ENCODE measurements at regions not wholly inside any gene's neighbourhood (a gene's known extent, or its start where the extent isn't known, plus 50 kb on each side); places are given as distances from the start of the nearest gene placed in this dataset.
"Not testable (repeated sequence)": the region's sequence is repeated elsewhere in the genome, so short reads cannot be mapped to it uniquely, and the experiment has no call there.

- Mint-ChIP-seq H3K36me3 (ENCODE audit: insufficient read depth) (no peaks in the 10 kb centered on the region), H3K27me3 (ENCODE audit: low read depth) (peaks cover 2% of the 10 kb centered on the region), H3K4me1 (ENCODE audit: low read depth) (no peaks in the 10 kb centered on the region), H3K4me3 (no peak overlapping the region), H3K9me3 (no peaks in the 10 kb centered on the region)
- ATAC-seq, result no peak
- no peak for DNase-seq
Measured at GRCh38 chr11:82056450-82056849, 677.2 kb downstream of the FAM181B start.

- peaks cover 5% of the 10 kb centered on the region for H3K9me3 Mint-ChIP-seq
- DNase-seq, result no peak
- no peaks in the 10 kb centered on the region for H3K36me3 Mint-ChIP-seq (ENCODE audit: insufficient read depth)
- H3K4me1 Mint-ChIP-seq (ENCODE audit: low read depth), result no peaks in the 10 kb centered on the region
- no peak overlapping the region for H3K4me3 Mint-ChIP-seq
- ATAC-seq, result no peak
- peaks cover 8% of the 10 kb centered on the region for H3K27me3 Mint-ChIP-seq (ENCODE audit: low read depth)
Measured at GRCh38 chr11:82049199-82049598, 684.5 kb downstream of the FAM181B start.

- peaks cover 5% of the 10 kb centered on the region for H3K9me3 Mint-ChIP-seq
- DNase-seq, result no peak
Measured at GRCh38 chr11:82047200-82047599, 686.5 kb downstream of the FAM181B start.

GRCh38 chr11:82046778-82047177 is 686.9 kb downstream of the FAM181B start:
- Mint-ChIP-seq H3K27me3 (ENCODE audit: low read depth) (peaks cover 6% of the 10 kb centered on the region), H3K36me3 (ENCODE audit: insufficient read depth) (no peaks in the 10 kb centered on the region), H3K4me1 (ENCODE audit: low read depth) (no peaks in the 10 kb centered on the region), H3K9me3 (peaks cover 5% of the 10 kb centered on the region), H3K4me3 (no peak overlapping the region)
- DNase-seq (no peak), ATAC-seq (no peak)

More at GRCh38 chr11:82047200-82047599, 686.5 kb downstream of the FAM181B start:
- H3K4me1 Mint-ChIP-seq (ENCODE audit: low read depth), result no peaks in the 10 kb centered on the region
- no peak overlapping the region for H3K4me3 Mint-ChIP-seq
- peaks cover 6% of the 10 kb centered on the region for H3K27me3 Mint-ChIP-seq (ENCODE audit: low read depth)
- ATAC-seq, result no peak
- no peaks in the 10 kb centered on the region for H3K36me3 Mint-ChIP-seq (ENCODE audit: insufficient read depth)

- DNase-seq (no peak), ATAC-seq (peak; percentile 66 to 78)
- Mint-ChIP-seq H3K9me3 (peaks cover 5% of the 10 kb centered on the region), H3K27me3 (ENCODE audit: low read depth) (peaks cover 6% of the 10 kb centered on the region), H3K4me3 (no peak overlapping the region), H3K4me1 (ENCODE audit: low read depth) (no peaks in the 10 kb centered on the region), H3K36me3 (ENCODE audit: insufficient read depth) (no peaks in the 10 kb centered on the region)
Measured at GRCh38 chr11:82045748-82046457, 687.8 kb downstream of the FAM181B start.

- DNase-seq (no peak), ATAC-seq (no peak)
- H3K4me1 Mint-ChIP-seq (ENCODE audit: low read depth), result no peaks in the 10 kb centered on the region
- no peak overlapping the region for H3K4me3 Mint-ChIP-seq
- peaks cover 5% of the 10 kb centered on the region for H3K9me3 Mint-ChIP-seq
- H3K36me3 Mint-ChIP-seq (ENCODE audit: insufficient read depth), result no peaks in the 10 kb centered on the region
- peaks cover 2% of the 10 kb centered on the region for H3K27me3 Mint-ChIP-seq (ENCODE audit: low read depth)
Measured at GRCh38 chr11:82043316-82043715, 690.3 kb downstream of the FAM181B start.

- Mint-ChIP-seq H3K4me1 (ENCODE audit: low read depth) (no peaks in the 10 kb centered on the region), H3K27me3 (ENCODE audit: low read depth) (peaks cover 2% of the 10 kb centered on the region), H3K4me3 (no peak overlapping the region), H3K9me3 (peaks cover 5% of the 10 kb centered on the region), H3K36me3 (ENCODE audit: insufficient read depth) (no peaks in the 10 kb centered on the region)
- DNase-seq, result no peak
- ATAC-seq, result no peak
Measured at GRCh38 chr11:82041764-82042163, 691.9 kb downstream of the FAM181B start.

- Mint-ChIP-seq H3K4me1 (ENCODE audit: low read depth) (no peaks in the 10 kb centered on the region), H3K27me3 (ENCODE audit: low read depth) (no peaks in the 10 kb centered on the region), H3K4me3 (no peak overlapping the region), H3K9me3 (no peaks in the 10 kb centered on the region), H3K36me3 (ENCODE audit: insufficient read depth) (no peaks in the 10 kb centered on the region)
- ATAC-seq, result no peak
- DNase-seq, result no peak
Measured at GRCh38 chr11:82038154-82038553, 695.5 kb downstream of the FAM181B start.

GRCh38 chr11:82034527-82034926 is 699.1 kb downstream of the FAM181B start:
- H3K4me3 Mint-ChIP-seq, result no peak overlapping the region
- H3K9me3 Mint-ChIP-seq, result no peaks in the 10 kb centered on the region
- peaks cover 2% of the 10 kb centered on the region for H3K27me3 Mint-ChIP-seq (ENCODE audit: low read depth)
- no peaks in the 10 kb centered on the region for H3K36me3 Mint-ChIP-seq (ENCODE audit: insufficient read depth)
- no peaks in the 10 kb centered on the region for H3K4me1 Mint-ChIP-seq (ENCODE audit: low read depth)
- ATAC-seq (no peak), DNase-seq (no peak)

GRCh38 chr11:82027335-82027734 is 706.3 kb downstream of the FAM181B start:
- not testable (repeated sequence) for H3K36me3 Mint-ChIP-seq (ENCODE audit: insufficient read depth); H3K27me3 Mint-ChIP-seq (ENCODE audit: low read depth); ATAC-seq; H3K4me3 Mint-ChIP-seq; H3K9me3 Mint-ChIP-seq; H3K4me1 Mint-ChIP-seq (ENCODE audit: low read depth); DNase-seq

- H3K9me3 Mint-ChIP-seq, result no peaks in the 10 kb centered on the region
- H3K36me3 Mint-ChIP-seq (ENCODE audit: insufficient read depth), result no peaks in the 10 kb centered on the region
- H3K4me3 Mint-ChIP-seq, result no peak overlapping the region
- no peaks in the 10 kb centered on the region for H3K27me3 Mint-ChIP-seq (ENCODE audit: low read depth)
- no peak for DNase-seq
- ATAC-seq, result no peak
- no peaks in the 10 kb centered on the region for H3K4me1 Mint-ChIP-seq (ENCODE audit: low read depth)
Measured at GRCh38 chr11:82024760-82025159, 708.9 kb downstream of the FAM181B start.

- Mint-ChIP-seq H3K4me1 (ENCODE audit: low read depth) (no peaks in the 10 kb centered on the region), H3K36me3 (ENCODE audit: insufficient read depth) (no peaks in the 10 kb centered on the region), H3K4me3 (no peak overlapping the region), H3K9me3 (no peaks in the 10 kb centered on the region), H3K27me3 (ENCODE audit: low read depth) (peaks cover 4% of the 10 kb centered on the region)
- no peak for ATAC-seq
- no peak for DNase-seq
Measured at GRCh38 chr11:82012276-82012675, 721.4 kb downstream of the FAM181B start.

GRCh38 chr11:82009133-82009532 is 724.5 kb downstream of the FAM181B start:
- H3K4me3 Mint-ChIP-seq, result no peak overlapping the region
- H3K27me3 Mint-ChIP-seq (ENCODE audit: low read depth), result peaks cover 4% of the 10 kb centered on the region
- no peaks in the 10 kb centered on the region for H3K9me3 Mint-ChIP-seq
- no peak for ATAC-seq
- no peak for DNase-seq
- no peaks in the 10 kb centered on the region for H3K36me3 Mint-ChIP-seq (ENCODE audit: insufficient read depth)
- peaks cover 4% of the 10 kb centered on the region for H3K4me1 Mint-ChIP-seq (ENCODE audit: low read depth)

GRCh38 chr11:82007521-82007920 is 726.1 kb downstream of the FAM181B start:
- ATAC-seq, result no peak
- Mint-ChIP-seq H3K9me3 (no peaks in the 10 kb centered on the region), H3K4me3 (no peak overlapping the region), H3K4me1 (ENCODE audit: low read depth) (peaks cover 4% of the 10 kb centered on the region), H3K36me3 (ENCODE audit: insufficient read depth) (no peaks in the 10 kb centered on the region), H3K27me3 (ENCODE audit: low read depth) (peaks cover 4% of the 10 kb centered on the region)
- no peak for DNase-seq

GRCh38 chr11:82004537-82005213 is 729.0 kb downstream of the FAM181B start:
- Mint-ChIP-seq H3K36me3 (ENCODE audit: insufficient read depth) (no peaks in the 10 kb centered on the region), H3K4me3 (no peak overlapping the region), H3K4me1 (ENCODE audit: low read depth) (peaks cover 4% of the 10 kb centered on the region), H3K9me3 (no peaks in the 10 kb centered on the region), H3K27me3 (ENCODE audit: low read depth) (peaks cover 4% of the 10 kb centered on the region)
- no peak for DNase-seq
- ATAC-seq, result peak; percentile 78 to 81

Data from activated T-cell treated with anti-CD3 and anti-CD28 coated beads, Interleukin-2, amount 50 U/mL, for 4 hours (primary cell).